Lung (tissue), 11 donors: ENCODE measurements at regions not wholly inside any gene's neighbourhood (a gene's known extent, or its start where the extent isn't known, plus 50 kb on each side); places are given as distances from the start of the nearest gene placed in this dataset.
A peak's percentile ranks its signal among the peaks of the same experiment; 100 is the strongest.

ENCODE experiments used
- ATAC-seq: fragments of 200-7000 bp; cut with Tn5 transposase; one replicate; pipeline ENCODE4 v1.9.1; 2020; ENCODE audit warnings: moderate number of reproducible peaks; ENCODE audit not compliant: insufficient read depth, low FRiP score
- DNase-seq, 3 donors: peaks; one replicate each; pipeline ENCODE4 v3.0.0-alpha.2; 2013 to 2017
- H3K27ac ChIP-seq, 2 donors: one replicate each; pipeline ENCODE4 v1.5.1; 2013; ENCODE audit warnings: mild to moderate bottlenecking in 2 of 2, moderate library complexity in 2 of 2, control low read depth in 1 of 2, inconsistent platforms in 1 of 2, low read depth in 1 of 2, low read length in 1 of 2
- H3K27me3 ChIP-seq, 3 donors: one replicate each; pipeline ENCODE4 v1.5.1; 2013; ENCODE audit warnings: low read length in 2 of 3; ENCODE audit not compliant: control insufficient read depth in 3 of 3, insufficient read depth in 3 of 3
- H3K36me3 ChIP-seq, 4 donors: one replicate each; pipeline ENCODE4 v1.5.1; 2013; ENCODE audit warnings: low read length in 4 of 4, mild to moderate bottlenecking in 1 of 4, moderate library complexity in 1 of 4; ENCODE audit not compliant: control insufficient read depth in 4 of 4, insufficient read depth in 4 of 4
- H3K4me1 ChIP-seq, 5 donors: one replicate each; pipeline ENCODE4 v1.5.1; 2013; ENCODE audit warnings: low read length in 5 of 5, mild to moderate bottlenecking in 2 of 5, moderate library complexity in 1 of 5; ENCODE audit not compliant: control insufficient read depth in 5 of 5, insufficient read depth in 5 of 5
- H3K4me3 ChIP-seq: one replicate; pipeline ENCODE4 v1.5.1; 2013; ENCODE audit warnings: mild to moderate bottlenecking, control low read depth, moderate library complexity
- H3K9ac ChIP-seq, 2 donors: one replicate each; pipeline ENCODE4 v1.5.1; 2013; ENCODE audit warnings: low read length in 2 of 2, control low read depth in 1 of 2; ENCODE audit not compliant: insufficient read depth in 1 of 2
- H3K9me3 ChIP-seq, 4 donors: one replicate each; pipeline ENCODE4 v1.5.1; 2013; ENCODE audit warnings: low read length in 3 of 4, mild to moderate bottlenecking in 1 of 4, moderate library complexity in 1 of 4; ENCODE audit not compliant: control insufficient read depth in 4 of 4, insufficient read depth in 3 of 4
- CTCF ChIP-seq: IDR thresholded peaks from 2 replicates; pipeline ENCODE4 v1.5.1; 2012; ENCODE audit warnings: mild to moderate bottlenecking; ENCODE audit errors: control extremely low read depth, extremely low read depth
- WGBS, 2 donors: extraction: QIAGEN DNeasy Blood & Tissue Kit; methylation state at CpG; one replicate each; pipeline ENCODE4 v1.1.7; 2013; 5-methylcytosine and 5-hydroxymethylcytosine counted together
- donor health status: control.
- donor health status: control.
- donor health status: Bipolar disorder and iron deficiency.
- donor health status: healthy.
- donor health status: DM: yes; HTN: yes; CAD: no.

- H3K4me1 ChIP-seq = peaks cover 0 to 6% (median 0%) of the 10 kb centered on the region in 5 donors
- no peaks in the 10 kb centered on the region for H3K36me3 ChIP-seq
- no peaks in the 10 kb centered on the region for H3K27me3 ChIP-seq
- no peak for ATAC-seq
- no peak overlapping the region for H3K4me3 ChIP-seq
- no peak for TF ChIP-seq CTCF
- H3K9ac ChIP-seq = no peak overlapping the region
- no peak for DNase-seq
- no peak overlapping the region for H3K27ac ChIP-seq
- WGBS, 2 donors = 84 to 94% methylated on average over 3 of the region's 3 CpGs
- no peaks in the 10 kb centered on the region for H3K9me3 ChIP-seq
Observed at GRCh38 chr18:39611381-39612100, 2045.9 kb upstream of the CELF4 start.

- Histone ChIP-seq H3K27ac (no peak overlapping the region), H3K4me1 (peaks cover 0 to 10% (median 0%) of the 10 kb centered on the region in 5 donors), H3K9ac (peak overlapping the region in 1 of 2 donors; percentile 4), H3K27me3 (no peaks in the 10 kb centered on the region), H3K4me3 (no peak overlapping the region), H3K36me3 (no peaks in the 10 kb centered on the region), H3K9me3 (no peaks in the 10 kb centered on the region)
- TF ChIP-seq CTCF = no peak
- 74 to 85% methylated on average over 5 of the region's 5 CpGs for WGBS, 2 donors
- no peak for ATAC-seq
- DNase-seq = peak in 2 of 3 donors; percentile 24 to 53
Observed at GRCh38 chr18:39607034-39607433, 2041.4 kb upstream of the CELF4 start.

DNA sequence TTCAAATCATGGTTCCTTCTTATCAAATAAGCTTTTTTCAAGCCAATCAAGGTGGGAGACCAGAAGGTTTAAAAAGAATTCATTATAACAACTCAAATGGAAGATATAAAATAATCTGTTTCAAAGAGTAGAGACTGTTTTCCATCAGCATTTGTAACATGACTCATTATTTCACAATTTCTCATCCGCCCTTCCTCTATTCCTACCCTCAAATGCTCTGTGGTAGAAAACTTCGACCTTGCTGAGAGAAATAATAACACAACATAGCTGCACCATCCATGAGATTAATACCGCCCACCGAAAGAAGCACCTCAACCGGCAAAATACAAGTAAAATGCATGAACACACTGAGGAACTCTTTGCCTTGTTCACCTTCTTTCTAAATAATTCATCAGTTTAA is 2039.2 kb upstream of the CELF4 start:
- no peak for DNase-seq
- Histone ChIP-seq H3K27ac (no peak overlapping the region), H3K27me3 (no peaks in the 10 kb centered on the region), H3K36me3 (no peaks in the 10 kb centered on the region), H3K9ac (no peak overlapping the region), H3K4me1 (peaks cover 0 to 10% (median 3%) of the 10 kb centered on the region in 5 donors), H3K4me3 (no peak overlapping the region), H3K9me3 (no peaks in the 10 kb centered on the region)
- ATAC-seq = no peak
- no peak for TF ChIP-seq CTCF
- 73 to 84% methylated on average over 5 of the region's 5 CpGs for WGBS, 2 donors

GRCh38 chr18:39602131-39602530 is 2036.5 kb upstream of the CELF4 start:
- no peak for TF ChIP-seq CTCF
- Histone ChIP-seq H3K4me3 (no peak overlapping the region), H3K36me3 (no peaks in the 10 kb centered on the region), H3K27ac (no peak overlapping the region), H3K9ac (no peak overlapping the region), H3K4me1 (peaks cover 0 to 10% (median 1%) of the 10 kb centered on the region in 5 donors), H3K9me3 (no peaks in the 10 kb centered on the region), H3K27me3 (no peaks in the 10 kb centered on the region)
- ATAC-seq = no peak
- WGBS, 2 donors = 85 to 86% methylated on average over 4 of the region's 4 CpGs
- DNase-seq = no peak
